HEK293 (cell line): ENCODE measurements at regions not wholly inside any gene's neighbourhood (a gene's known extent, or its start where the extent isn't known, plus 50 kb on each side); places are given as distances from the start of the nearest gene placed in this dataset.

ENCODE experiments used
- CTCF ChIA-PET: fragments of 350-600 bp; formaldehyde crosslinking; extraction: SDS; loops from one replicate; lab custom pipeline; 2021; ENCODE audit warnings: antibody characterized with exemption; lab: Yijun Ruan, JAX
- POLR2A ChIA-PET: fragments of 300-600 bp; formaldehyde crosslinking; extraction: SDS; loops from one replicate; lab custom pipeline; 2020; ENCODE audit warnings: antibody characterized with exemption, inconsistent platforms; lab: Yijun Ruan, JAX
- H3K27ac ChIP-seq: fragments of 200-500 bp; sonication (Bioruptor generic); 2 replicates; pipeline ENCODE4 v1.5.1; 2014; ENCODE audit warnings: low read depth, low read length, control low read depth, inconsistent platforms; ENCODE audit errors: extremely low read depth
- H3K36me3 ChIP-seq, 2 experiments: fragments of 200-500 bp in 1 of 2; sonication (Bioruptor generic) in 1 of 2; 1 replicate in 1 of 2; 2 replicates in 1 of 2; pipeline ENCODE4 v1.5.1; 2014 to 2017; ENCODE audit warnings: inconsistent platforms in 2 of 2, low read length in 2 of 2; ENCODE audit not compliant: control insufficient read depth in 2 of 2, insufficient read depth in 1 of 2
- H3K4me1 ChIP-seq: fragments of 200-500 bp; sonication (Bioruptor generic); 2 replicates; pipeline ENCODE4 v1.5.1; 2014; ENCODE audit warnings: mild to moderate bottlenecking, low read length, inconsistent platforms; ENCODE audit not compliant: control insufficient read depth, insufficient read depth
- H3K4me3 ChIP-seq: 2 replicates; pipeline ENCODE4 v1.5.1; 2011; ENCODE audit warnings: low read depth, mild to moderate bottlenecking, control low read depth, low read length, moderate library complexity
- H3K9me3 ChIP-seq: fragments of 200-500 bp; sonication (Bioruptor generic); 2 replicates; pipeline ENCODE4 v1.5.1; 2014; ENCODE audit warnings: low read depth, low read length, inconsistent platforms; ENCODE audit not compliant: control insufficient read depth, insufficient read depth
- CTCF ChIP-seq: fragments of 450-650 bp; formaldehyde crosslinking; IDR thresholded peaks from 2 replicates; pipeline ENCODE4 v1.5.1; 2016; ENCODE audit warnings: missing biosample characterization, missing genetic modification characterization
- KLF1 ChIP-seq: fragments of 450-650 bp; formaldehyde crosslinking; IDR thresholded peaks from 2 replicates; pipeline ENCODE4 v1.5.1; 2016; ENCODE audit warnings: missing biosample characterization, missing genetic modification characterization
- KLF16 ChIP-seq: fragments of 450-650 bp; formaldehyde crosslinking; IDR thresholded peaks from 2 replicates; pipeline ENCODE4 v1.5.1; 2017; ENCODE audit warnings: missing biosample characterization, missing genetic modification characterization
- MEIS1 ChIP-seq: sonication (generic); formaldehyde crosslinking; IDR thresholded peaks from 2 replicates; pipeline ENCODE4 v1.8.1; 2022; ENCODE audit warnings: missing genetic modification reagents, mild to moderate bottlenecking, borderline replicate concordance
- REPIN1 ChIP-seq: fragments of 450-650 bp; formaldehyde crosslinking; IDR thresholded peaks from 2 replicates; pipeline ENCODE4 v1.5.1; 2017; ENCODE audit warnings: missing biosample characterization, missing genetic modification characterization, low read depth
- SCRT2 ChIP-seq: fragments of 450-650 bp; formaldehyde crosslinking; IDR thresholded peaks from 2 replicates; pipeline ENCODE4 v1.5.1; 2016; ENCODE audit warnings: missing biosample characterization, missing genetic modification characterization
- WT1 ChIP-seq: fragments of 450-650 bp; formaldehyde crosslinking; IDR thresholded peaks from 2 replicates; pipeline ENCODE4 v1.5.1; 2016; ENCODE audit warnings: missing biosample characterization, missing genetic modification characterization
- ZBTB21 ChIP-seq: fragments of 450-650 bp; formaldehyde crosslinking; IDR thresholded peaks from 2 replicates; pipeline ENCODE4 v1.5.1; 2017; ENCODE audit warnings: missing biosample characterization, missing genetic modification characterization
- ZNF112 ChIP-seq: fragments of 450-650 bp; formaldehyde crosslinking; IDR thresholded peaks from 2 replicates; pipeline ENCODE4 v1.5.0; 2017; ENCODE audit warnings: missing biosample characterization, missing genetic modification characterization
- ZNF140 ChIP-seq: fragments of 450-650 bp; formaldehyde crosslinking; IDR thresholded peaks from 2 replicates; pipeline ENCODE4 v1.5.1; 2016; ENCODE audit warnings: missing biosample characterization, missing genetic modification characterization
- ZNF16 ChIP-seq: fragments of 450-650 bp; formaldehyde crosslinking; IDR thresholded peaks from 2 replicates; pipeline ENCODE4 v1.5.1; 2016; ENCODE audit warnings: low read depth, missing biosample characterization, missing genetic modification characterization
- ZNF2 ChIP-seq: fragments of 450-650 bp; formaldehyde crosslinking; IDR thresholded peaks from 2 replicates; pipeline ENCODE4 v1.5.1; 2016; ENCODE audit warnings: missing biosample characterization, missing genetic modification characterization
- ZNF214 ChIP-seq: fragments of 450-650 bp; formaldehyde crosslinking; IDR thresholded peaks from 2 replicates; pipeline ENCODE4 v1.5.1; 2017; ENCODE audit warnings: missing biosample characterization, mild to moderate bottlenecking, missing genetic modification characterization, borderline replicate concordance
- ZNF280D ChIP-seq: fragments of 450-650 bp; formaldehyde crosslinking; IDR thresholded peaks from 2 replicates; pipeline ENCODE4 v1.5.1; 2016; ENCODE audit warnings: missing biosample characterization, missing genetic modification characterization
- ZNF37A ChIP-seq: fragments of 450-650 bp; IDR thresholded peaks from 2 replicates; pipeline ENCODE4 v1.5.1; 2018; ENCODE audit warnings: missing biosample characterization, missing genetic modification characterization
- ZNF529 ChIP-seq: fragments of 450-650 bp; formaldehyde crosslinking; IDR thresholded peaks from 2 replicates; pipeline ENCODE4 v1.5.1; 2017; ENCODE audit warnings: missing genetic modification characterization, missing biosample characterization; ENCODE audit not compliant: insufficient replicate concordance
- ZNF544 ChIP-seq: fragments of 450-650 bp; formaldehyde crosslinking; IDR thresholded peaks from 2 replicates; pipeline ENCODE4 v1.5.0; 2017; ENCODE audit warnings: missing biosample characterization, missing genetic modification characterization
- ZNF571 ChIP-seq: fragments of 450-650 bp; formaldehyde crosslinking; IDR thresholded peaks from 2 replicates; pipeline ENCODE4 v1.5.0; 2017; ENCODE audit warnings: missing biosample characterization, missing genetic modification characterization
- ZNF610 ChIP-seq: fragments of 450-650 bp; formaldehyde crosslinking; IDR thresholded peaks from 2 replicates; pipeline ENCODE4 v1.5.1; 2016; ENCODE audit warnings: missing biosample characterization, missing genetic modification characterization, borderline replicate concordance
- ZNF623 ChIP-seq: fragments of 450-650 bp; formaldehyde crosslinking; IDR thresholded peaks from 2 replicates; pipeline ENCODE4 v1.5.1; 2016; ENCODE audit warnings: missing biosample characterization, missing genetic modification characterization
- ZNF624 ChIP-seq: fragments of 450-650 bp; formaldehyde crosslinking; IDR thresholded peaks from 2 replicates; pipeline ENCODE4 v1.5.1; 2017; ENCODE audit warnings: missing biosample characterization, missing genetic modification characterization
- ZXDB ChIP-seq: fragments of 450-650 bp; formaldehyde crosslinking; IDR thresholded peaks from 2 replicates; pipeline ENCODE4 v1.5.1; 2016; ENCODE audit warnings: missing biosample characterization, missing genetic modification characterization
- TF ChIP-seq, protein P1 (sequence below): fragments of 450-650 bp; formaldehyde crosslinking; IDR thresholded peaks from 2 replicates; pipeline ENCODE4 v1.5.1; 2016; ENCODE audit warnings: missing biosample characterization, missing genetic modification characterization
- TF ChIP-seq, protein P2 (sequence below): fragments of 450-650 bp; formaldehyde crosslinking; IDR thresholded peaks from 2 replicates; pipeline ENCODE4 v1.5.1; 2016; ENCODE audit warnings: missing biosample characterization, missing genetic modification characterization, low read depth

DNA sequence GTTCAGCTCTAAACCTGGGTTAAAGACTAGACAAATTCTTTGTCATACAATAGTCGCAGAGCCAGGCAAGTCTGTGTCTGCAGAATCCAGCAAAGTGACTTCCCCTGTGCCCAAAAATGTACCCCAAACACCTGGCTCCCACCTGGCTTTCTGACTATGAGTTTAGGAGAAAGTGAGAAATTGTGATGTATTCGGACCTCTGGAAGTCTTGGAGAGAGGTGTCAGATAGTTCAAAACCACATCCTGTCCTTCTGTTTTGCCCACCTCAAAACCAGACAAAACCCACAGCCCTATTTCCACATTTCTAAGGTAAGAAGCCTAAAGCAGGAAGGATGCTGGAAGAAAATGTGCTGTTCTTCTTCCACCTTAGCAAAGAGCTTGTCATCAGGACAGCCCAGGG is 63.8 kb upstream of the CLMP start:
- CTCF ChIA-PET, result interaction anchor here (0.5 to 8.3 kb wide), 5 partner anchors 13 to 320 kb away, joined by 3 to 76 read pairs (median 6); no protein-coding TSS in a partner anchor
- H3K4me3 ChIP-seq, result no peak overlapping the region
- TF ChIP-seq SCRT2 (tag by site-specific recombination) (no peak), ZXDB (no peak), ZNF2 (tag by site-specific recombination) (no peak), ZNF544 (no peak), ZNF37A (no peak), KLF1 (tag by site-specific recombination) (no peak), ZNF112 (tag by site-specific recombination) (no peak)
- TF ChIP-seq, all 188 proteins: peak for 0
- no peaks in the 10 kb centered on the region for H3K9me3 ChIP-seq
- POLR2A ChIA-PET, result no interaction called here
- no peaks in the 10 kb centered on the region for H3K4me1 ChIP-seq
- H3K36me3 ChIP-seq, result no peaks in the 10 kb centered on the region
- H3K27ac ChIP-seq, result no peak overlapping the region

DNA sequence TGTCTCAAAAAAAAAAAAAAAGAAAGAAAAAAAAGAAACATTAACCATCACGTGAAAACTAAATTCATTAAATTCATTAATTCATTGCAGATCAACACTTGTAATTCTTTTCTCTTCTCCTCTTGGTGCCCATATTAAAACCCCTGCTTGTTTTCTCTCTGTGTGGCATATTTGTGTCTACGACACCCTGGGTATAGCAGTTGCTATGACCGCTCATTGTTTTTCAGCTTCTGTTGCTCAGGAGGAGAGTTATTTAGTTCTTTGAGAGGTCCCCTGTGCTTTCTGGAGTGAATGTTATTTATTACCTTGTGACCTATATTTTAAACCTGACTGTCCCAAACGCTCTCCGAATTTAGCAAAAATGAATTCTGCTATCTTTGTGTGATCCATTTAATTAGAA is 62.3 kb upstream of the CLMP start:
- CTCF ChIA-PET, result interaction anchor here (0.7 to 8.3 kb wide), 5 partner anchors 11 to 394 kb away, joined by 3 to 76 read pairs (median 6); no protein-coding TSS in a partner anchor
- no peaks in the 10 kb centered on the region for H3K4me1 ChIP-seq
- H3K36me3 ChIP-seq, result no peaks in the 10 kb centered on the region
- no peak overlapping the region for H3K4me3 ChIP-seq
- POLR2A ChIA-PET, result interaction anchor here (0.6 kb wide), 1 partner anchor 131 kb away, joined by 3 read pairs; no protein-coding TSS in a partner anchor
- H3K9me3 ChIP-seq, result no peaks in the 10 kb centered on the region
- H3K27ac ChIP-seq, result no peak overlapping the region
- no peak for TF ChIP-seq ZNF610
- no peak for TF ChIP-seq ZNF140 (tag by site-specific recombination)
- TF ChIP-seq, all 188 proteins: peak for 0

DNA sequence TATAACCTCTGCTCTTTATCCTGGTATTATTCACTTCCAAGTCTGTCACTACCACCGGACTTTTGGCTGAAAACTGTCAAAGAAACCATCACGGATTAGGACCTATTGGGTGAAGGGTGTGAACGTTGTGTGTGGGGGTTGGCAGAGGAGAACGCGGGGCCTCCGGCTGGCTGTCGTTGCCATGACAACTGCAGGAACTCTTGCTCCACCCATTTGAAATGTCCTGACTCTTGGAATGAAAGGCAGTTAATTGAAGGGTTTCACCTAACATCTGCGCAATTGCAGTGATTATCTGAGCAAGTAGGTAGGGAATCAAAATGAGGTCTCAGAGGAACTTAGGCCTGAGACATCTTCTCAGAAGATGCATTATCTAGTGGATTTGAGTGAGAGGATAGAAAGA is 60.9 kb upstream of the CLMP start:
- H3K27ac ChIP-seq, result no peak overlapping the region
- CTCF ChIA-PET, result interaction anchor here (1.4 to 1.7 kb wide), 2 partner anchors 9 to 147 kb away, joined by 4 to 9 read pairs; no protein-coding TSS in a partner anchor
- H3K4me3 ChIP-seq, result no peak overlapping the region
- TF ChIP-seq ZBTB21 (tag by site-specific recombination) (no peak), KLF16 (no peak), ZNF623 (tag by site-specific recombination) (no peak), ZNF571 (no peak), ZNF16 (tag by site-specific recombination) (no peak), MEIS1 (CRISPR knock-in tag) (no peak), ZNF624 (tag by site-specific recombination) (no peak), ZNF214 (tag by site-specific recombination) (no peak), ZNF280D (tag by site-specific recombination) (no peak), REPIN1 (tag by site-specific recombination) (no peak), WT1 (tag by site-specific recombination) (no peak), ZNF529 (tag by site-specific recombination) (no peak), CTCF (tag by site-specific recombination) (no peak)
- TF ChIP-seq, protein P1, sequence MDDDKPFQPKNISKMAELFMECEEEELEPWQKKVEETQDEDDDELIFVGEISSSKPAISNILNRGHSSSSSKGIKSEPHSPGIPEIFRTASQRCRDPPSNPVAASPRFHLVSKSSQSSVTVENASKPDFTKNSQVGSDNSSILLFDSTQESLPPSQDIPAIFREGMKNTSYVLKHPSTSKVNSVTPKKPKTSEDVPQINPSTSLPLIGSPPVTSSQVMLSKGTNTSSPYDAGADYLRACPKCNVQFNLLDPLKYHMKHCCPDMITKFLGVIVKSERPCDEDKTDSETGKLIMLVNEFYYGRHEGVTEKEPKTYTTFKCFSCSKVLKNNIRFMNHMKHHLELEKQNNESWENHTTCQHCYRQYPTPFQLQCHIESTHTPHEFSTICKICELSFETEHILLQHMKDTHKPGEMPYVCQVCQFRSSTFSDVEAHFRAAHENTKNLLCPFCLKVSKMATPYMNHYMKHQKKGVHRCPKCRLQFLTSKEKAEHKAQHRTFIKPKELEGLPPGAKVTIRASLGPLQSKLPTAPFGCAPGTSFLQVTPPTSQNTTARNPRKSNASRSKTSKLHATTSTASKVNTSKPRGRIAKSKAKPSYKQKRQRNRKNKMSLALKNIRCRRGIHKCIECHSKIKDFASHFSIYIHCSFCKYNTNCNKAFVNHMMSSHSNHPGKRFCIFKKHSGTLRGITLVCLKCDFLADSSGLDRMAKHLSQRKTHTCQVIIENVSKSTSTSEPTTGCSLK (tag by site-specific recombination), result no peak
- TF ChIP-seq, protein P2, sequence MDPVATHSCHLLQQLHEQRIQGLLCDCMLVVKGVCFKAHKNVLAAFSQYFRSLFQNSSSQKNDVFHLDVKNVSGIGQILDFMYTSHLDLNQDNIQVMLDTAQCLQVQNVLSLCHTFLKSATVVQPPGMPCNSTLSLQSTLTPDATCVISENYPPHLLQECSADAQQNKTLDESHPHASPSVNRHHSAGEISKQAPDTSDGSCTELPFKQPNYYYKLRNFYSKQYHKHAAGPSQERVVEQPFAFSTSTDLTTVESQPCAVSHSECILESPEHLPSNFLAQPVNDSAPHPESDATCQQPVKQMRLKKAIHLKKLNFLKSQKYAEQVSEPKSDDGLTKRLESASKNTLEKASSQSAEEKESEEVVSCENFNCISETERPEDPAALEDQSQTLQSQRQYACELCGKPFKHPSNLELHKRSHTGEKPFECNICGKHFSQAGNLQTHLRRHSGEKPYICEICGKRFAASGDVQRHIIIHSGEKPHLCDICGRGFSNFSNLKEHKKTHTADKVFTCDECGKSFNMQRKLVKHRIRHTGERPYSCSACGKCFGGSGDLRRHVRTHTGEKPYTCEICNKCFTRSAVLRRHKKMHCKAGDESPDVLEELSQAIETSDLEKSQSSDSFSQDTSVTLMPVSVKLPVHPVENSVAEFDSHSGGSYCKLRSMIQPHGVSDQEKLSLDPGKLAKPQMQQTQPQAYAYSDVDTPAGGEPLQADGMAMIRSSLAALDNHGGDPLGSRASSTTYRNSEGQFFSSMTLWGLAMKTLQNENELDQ (tag by site-specific recombination), result no peak

More for the DNA sequence above, 60.9 kb upstream of the CLMP start:
- Histone ChIP-seq H3K9me3 (no peaks in the 10 kb centered on the region), H3K36me3 (no peaks in the 10 kb centered on the region), H3K4me1 (no peaks in the 10 kb centered on the region)
- POLR2A ChIA-PET, result no interaction called here
